Tibial nerve (tissue), 4 donors: ENCODE measurements at regions not wholly inside any gene's neighbourhood (a gene's known extent, or its start where the extent isn't known, plus 50 kb on each side); places are given as distances from the start of the nearest gene placed in this dataset.
"Not testable (repeated sequence)": the region's sequence is repeated elsewhere in the genome, so short reads cannot be mapped to it uniquely, and the experiment has no call there.

ENCODE experiments used
- DNase-seq, 2 donors: peaks; one replicate each; pipeline ENCODE4 v3.0.0-alpha.2; 2019; ENCODE audit warnings: low spot score in 2 of 2
- H3K27ac ChIP-seq, 4 donors: fragments of 200-600 bp; sonication (generic) in 3 of 4; one replicate each; pipeline ENCODE4 v1.5.1; 2017 to 2019; ENCODE audit warnings: mild to moderate bottlenecking in 1 of 4
- H3K27me3 ChIP-seq, 2 donors: fragments of 200-600 bp; sonication (generic) in 1 of 2; one replicate each; pipeline versions ENCODE4 v1.5.1 to v1.6.0; 2017 to 2019
- H3K36me3 ChIP-seq, 3 donors: fragments of 200-600 bp; sonication (generic); one replicate each; pipeline ENCODE4 v1.5.1; 2018 to 2019
- H3K4me1 ChIP-seq, 4 donors: fragments of 200-600 bp; sonication (generic) in 3 of 4; one replicate each; pipeline ENCODE4 v1.5.1; 2017 to 2019
- H3K4me3 ChIP-seq, 4 donors: fragments of 200-600 bp; sonication (generic) in 3 of 4; one replicate each; pipeline ENCODE4 v1.5.1; 2017 to 2019; ENCODE audit warnings: mild to moderate bottlenecking in 1 of 4, moderate library complexity in 1 of 4
- H3K9me3 ChIP-seq, 4 donors: fragments of 200-600 bp; sonication (generic) in 3 of 4; one replicate each; pipeline ENCODE4 v1.5.1; 2017 to 2019
- EP300 ChIP-seq, 2 donors: sonication (generic); formaldehyde crosslinking; IDR thresholded peaks; one replicate each; pipeline ENCODE4 v1.6.1; 2017; ENCODE audit warnings: antibody characterized with exemption in 2 of 2, mild to moderate bottlenecking in 1 of 2
- POLR2A ChIP-seq, 2 donors: fragments of 450-650 bp; IDR thresholded peaks; one replicate each; pipeline ENCODE4 v1.6.1; 2017; ENCODE audit warnings: antibody characterized with exemption in 2 of 2, mild to moderate bottlenecking in 2 of 2, moderate library complexity in 2 of 2
- WGBS, 2 donors: methylation state at CpG; one replicate each; pipeline ENCODE4 v1.1.5; 2018; 5-methylcytosine and 5-hydroxymethylcytosine counted together
- TF ChIP-seq, protein P1 (sequence below), 5 experiments: fragments of 200-600 bp in 3 of 5; fragments of 450-650 bp in 2 of 5; sonication (generic) in 3 of 5; IDR thresholded peaks; one replicate each; pipeline ENCODE4 v1.5.1; 2016 to 2019; ENCODE audit warnings: antibody characterized with exemption in 5 of 5, mild to moderate bottlenecking in 3 of 5, moderate library complexity in 2 of 5

- WGBS, 2 donors = 81 to 91% methylated on average over 6 of the region's 6 CpGs
- TF ChIP-seq POLR2A (IDR thresholded peaks at IDR 0.05) (no peak), EP300 (IDR thresholded peaks at IDR 0.05) (no peak)
- TF ChIP-seq, protein P1, sequence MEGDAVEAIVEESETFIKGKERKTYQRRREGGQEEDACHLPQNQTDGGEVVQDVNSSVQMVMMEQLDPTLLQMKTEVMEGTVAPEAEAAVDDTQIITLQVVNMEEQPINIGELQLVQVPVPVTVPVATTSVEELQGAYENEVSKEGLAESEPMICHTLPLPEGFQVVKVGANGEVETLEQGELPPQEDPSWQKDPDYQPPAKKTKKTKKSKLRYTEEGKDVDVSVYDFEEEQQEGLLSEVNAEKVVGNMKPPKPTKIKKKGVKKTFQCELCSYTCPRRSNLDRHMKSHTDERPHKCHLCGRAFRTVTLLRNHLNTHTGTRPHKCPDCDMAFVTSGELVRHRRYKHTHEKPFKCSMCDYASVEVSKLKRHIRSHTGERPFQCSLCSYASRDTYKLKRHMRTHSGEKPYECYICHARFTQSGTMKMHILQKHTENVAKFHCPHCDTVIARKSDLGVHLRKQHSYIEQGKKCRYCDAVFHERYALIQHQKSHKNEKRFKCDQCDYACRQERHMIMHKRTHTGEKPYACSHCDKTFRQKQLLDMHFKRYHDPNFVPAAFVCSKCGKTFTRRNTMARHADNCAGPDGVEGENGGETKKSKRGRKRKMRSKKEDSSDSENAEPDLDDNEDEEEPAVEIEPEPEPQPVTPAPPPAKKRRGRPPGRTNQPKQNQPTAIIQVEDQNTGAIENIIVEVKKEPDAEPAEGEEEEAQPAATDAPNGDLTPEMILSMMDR (IDR thresholded peaks at IDR 0.05) = no peak
These were observed 905.6 kb upstream of the SPRY2 start for GRCh38 chr13:81246556-81246955.

GRCh38 chr13:81244011-81244410 lies 903.1 kb upstream of the SPRY2 start:
- TF ChIP-seq POLR2A (IDR thresholded peaks at IDR 0.05) = no peak
- no peak for TF ChIP-seq EP300 (IDR thresholded peaks at IDR 0.05)
- WGBS, 2 donors = 59 to 72% methylated on average over 1 of the region's 1 CpG
- Histone ChIP-seq H3K4me3 (no peak overlapping the region), H3K27me3 (no peaks in the 10 kb centered on the region), H3K9me3 (no peaks in the 10 kb centered on the region), H3K27ac (no peak overlapping the region), H3K4me1 (no peaks in the 10 kb centered on the region), H3K36me3 (no peaks in the 10 kb centered on the region)
- DNase-seq = no peak

More at GRCh38 chr13:81246556-81246955, 905.6 kb upstream of the SPRY2 start:
- Histone ChIP-seq H3K4me3 (no peak overlapping the region), H3K27ac (no peak overlapping the region), H3K9me3 (no peaks in the 10 kb centered on the region), H3K27me3 (no peaks in the 10 kb centered on the region), H3K4me1 (no peaks in the 10 kb centered on the region), H3K36me3 (no peaks in the 10 kb centered on the region)
- DNase-seq = no peak

DNA sequence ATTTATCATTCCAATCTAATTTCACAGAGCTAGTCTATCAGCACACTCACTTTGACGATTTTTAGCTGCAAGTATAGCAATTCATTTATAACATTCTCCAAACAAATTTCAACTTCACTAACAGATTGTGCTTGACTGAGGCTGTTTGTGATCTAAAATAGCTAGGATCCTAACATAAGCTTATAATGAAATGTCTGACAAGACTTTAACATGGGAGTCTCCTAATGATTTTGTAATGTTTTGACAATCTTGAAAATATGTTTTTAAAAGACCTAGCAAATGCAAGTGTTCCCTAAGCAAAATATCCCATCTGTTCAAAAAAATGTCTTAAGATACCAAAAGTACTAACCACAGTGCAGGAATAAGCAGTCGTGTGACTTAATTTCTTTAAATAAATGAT lies 889.5 kb upstream of the SPRY2 start:
- H3K4me3 ChIP-seq = no peak overlapping the region
- no peaks in the 10 kb centered on the region for H3K27me3 ChIP-seq
- H3K27ac ChIP-seq = no peak overlapping the region
- no peak for DNase-seq
- TF ChIP-seq POLR2A (IDR thresholded peaks at IDR 0.05) (no peak), EP300 (IDR thresholded peaks at IDR 0.05) (no peak)
- TF ChIP-seq, protein P1 (IDR thresholded peaks at IDR 0.05) = no peak
- peaks cover 0 to 2% (median 0%) of the 10 kb centered on the region in 4 donors for H3K9me3 ChIP-seq
- WGBS, 2 donors = 55 to 65% methylated on average over 2 of the region's 2 CpGs
- H3K4me1 ChIP-seq = no peaks in the 10 kb centered on the region
- no peaks in the 10 kb centered on the region for H3K36me3 ChIP-seq

GRCh38 chr13:81226830-81227229 lies 885.9 kb upstream of the SPRY2 start:
- not testable (repeated sequence) for H3K9me3 ChIP-seq, H3K4me1 ChIP-seq, DNase-seq, H3K36me3 ChIP-seq, H3K4me3 ChIP-seq, H3K27me3 ChIP-seq, H3K27ac ChIP-seq
- 73 to 82% methylated on average over 4 of the region's 4 CpGs for WGBS, 2 donors

DNA sequence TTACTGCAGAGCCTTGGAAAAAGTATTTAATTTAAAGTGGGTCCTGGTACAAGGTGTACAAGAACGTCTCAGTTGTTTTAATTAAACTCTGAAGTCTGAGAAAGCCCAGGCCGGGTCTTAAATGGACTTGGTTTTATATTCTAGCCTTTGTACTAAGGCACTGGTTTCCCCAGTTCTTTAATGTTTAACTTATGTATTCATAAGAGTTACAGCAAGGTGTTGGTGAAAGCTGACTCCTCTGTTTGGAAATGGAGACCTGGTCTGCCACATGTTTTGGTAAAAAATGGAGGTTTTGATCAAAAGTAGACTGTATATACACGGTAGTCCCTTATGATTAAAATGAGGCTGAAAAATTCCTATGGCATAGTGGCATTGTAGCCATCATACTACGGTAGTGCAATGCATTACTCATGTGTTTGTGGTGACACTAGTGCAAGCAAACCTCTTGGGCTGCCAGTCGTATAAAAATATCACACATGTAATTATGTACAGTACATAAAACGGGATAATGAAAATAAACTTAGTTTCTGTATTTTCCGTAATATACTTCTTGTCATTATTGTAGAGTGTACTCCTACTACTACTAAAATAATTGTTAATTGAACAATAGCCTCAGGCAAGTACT lies 883.4 kb upstream of the SPRY2 start:
- 86 to 87% methylated on average over 7 of the region's 7 CpGs for WGBS, 2 donors
- H3K4me3 ChIP-seq = no peak overlapping the region
- no peak overlapping the region for H3K27ac ChIP-seq
- no peaks in the 10 kb centered on the region for H3K4me1 ChIP-seq
- no peaks in the 10 kb centered on the region for H3K36me3 ChIP-seq
- no peak for DNase-seq
- no peaks in the 10 kb centered on the region for H3K27me3 ChIP-seq
- H3K9me3 ChIP-seq = no peaks in the 10 kb centered on the region
- TF ChIP-seq POLR2A (IDR thresholded peaks at IDR 0.05) (no peak), EP300 (IDR thresholded peaks at IDR 0.05) (no peak)
- TF ChIP-seq, protein P1 (IDR thresholded peaks at IDR 0.05) = no peak

DNA sequence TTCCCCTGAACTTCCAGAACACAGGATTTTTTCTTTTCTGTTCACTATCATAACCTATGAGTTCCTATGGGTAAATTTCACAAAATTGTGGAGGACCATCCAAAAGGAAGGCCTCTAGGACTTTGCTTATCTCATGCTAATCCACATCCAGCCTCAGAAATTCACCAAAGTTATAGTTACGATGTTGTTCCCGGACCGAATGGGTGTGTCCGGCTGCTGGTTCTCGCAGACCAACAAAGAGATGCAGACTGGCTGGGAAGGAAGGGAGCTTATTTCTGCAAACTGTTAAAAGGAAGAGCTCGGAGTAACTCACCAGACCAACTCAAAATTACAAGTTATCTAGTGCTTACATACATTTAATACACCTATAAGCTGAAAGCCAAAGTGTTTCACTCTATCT lies 882.9 kb upstream of the SPRY2 start:
- no peaks in the 10 kb centered on the region for H3K4me1 ChIP-seq
- no peaks in the 10 kb centered on the region for H3K36me3 ChIP-seq
- no peak overlapping the region for H3K27ac ChIP-seq
- H3K4me3 ChIP-seq = no peak overlapping the region
- WGBS, 2 donors = 43 to 52% methylated on average over 6 of the region's 6 CpGs
- H3K27me3 ChIP-seq = no peaks in the 10 kb centered on the region
- H3K9me3 ChIP-seq = no peaks in the 10 kb centered on the region
- TF ChIP-seq, protein P1 (IDR thresholded peaks at IDR 0.05) = no peak
- TF ChIP-seq EP300 (IDR thresholded peaks at IDR 0.05) (no peak), POLR2A (IDR thresholded peaks at IDR 0.05) (no peak)
- DNase-seq = no peak
